ENCODE measurements at regions not wholly inside any gene's neighbourhood (a gene's known extent, or its start where the extent isn't known, plus 50 kb on each side); places are given as distances from the start of the nearest gene placed in this dataset.

GRCh38 chr4:45985038-45985437 is 138.8 kb downstream of the GABRG1 start:
- no peak for DNase-seq
- in situ Hi-C loops (cut with HindIII; ENCODE audit: low pct_ligation_motif_present, low pct_unique_long_range_greater_than_20kb, low sequenced_read_pairs) = no loop called here

- DNase-seq = peak; percentile 1
- in situ Hi-C loops (cut with HindIII; ENCODE audit: low pct_ligation_motif_present, low pct_unique_long_range_greater_than_20kb, low sequenced_read_pairs) = no loop called here
Measured at GRCh38 chr4:45971108-45971507, 152.7 kb downstream of the GABRG1 start.

- in situ Hi-C loops (cut with HindIII; ENCODE audit: low pct_ligation_motif_present, low pct_unique_long_range_greater_than_20kb, low sequenced_read_pairs) = no loop called here
- DNase-seq = no peak
Measured at GRCh38 chr4:45957353-45957752, 166.5 kb downstream of the GABRG1 start.

GRCh38 chr4:45954276-45954675 is 169.6 kb downstream of the GABRG1 start:
- DNase-seq = no peak
- in situ Hi-C loops (cut with HindIII; ENCODE audit: low pct_ligation_motif_present, low pct_unique_long_range_greater_than_20kb, low sequenced_read_pairs) = no loop called here

GRCh38 chr4:45951153-45951552 is 172.7 kb downstream of the GABRG1 start:
- in situ Hi-C loops (cut with HindIII; ENCODE audit: low pct_ligation_motif_present, low pct_unique_long_range_greater_than_20kb, low sequenced_read_pairs) = no loop called here
- no peak for DNase-seq

GRCh38 chr4:45946699-45947098 is 177.2 kb downstream of the GABRG1 start:
- DNase-seq = no peak
- in situ Hi-C loops (cut with HindIII; ENCODE audit: low pct_ligation_motif_present, low pct_unique_long_range_greater_than_20kb, low sequenced_read_pairs) = no loop called here

- peak; percentile 17 for DNase-seq
- in situ Hi-C loops (cut with HindIII; ENCODE audit: low pct_ligation_motif_present, low pct_unique_long_range_greater_than_20kb, low sequenced_read_pairs) = no loop called here
Measured at GRCh38 chr4:45944000-45944399, 179.9 kb downstream of the GABRG1 start.

GRCh38 chr4:45939056-45939455 is 184.8 kb downstream of the GABRG1 start:
- in situ Hi-C loops (cut with HindIII; ENCODE audit: low pct_ligation_motif_present, low pct_unique_long_range_greater_than_20kb, low sequenced_read_pairs) = no loop called here
- DNase-seq = no peak

- DNase-seq = peak; percentile 2
- in situ Hi-C loops (cut with HindIII; ENCODE audit: low pct_ligation_motif_present, low pct_unique_long_range_greater_than_20kb, low sequenced_read_pairs) = no loop called here
Measured at GRCh38 chr4:45931154-45931553, 192.7 kb downstream of the GABRG1 start.

- in situ Hi-C loops (cut with HindIII; ENCODE audit: low pct_ligation_motif_present, low pct_unique_long_range_greater_than_20kb, low sequenced_read_pairs) = no loop called here
- DNase-seq = no peak
Measured at GRCh38 chr4:45927641-45928040, 196.2 kb downstream of the GABRG1 start.

- in situ Hi-C loops (cut with HindIII; ENCODE audit: low pct_ligation_motif_present, low pct_unique_long_range_greater_than_20kb, low sequenced_read_pairs) = no loop called here
- no peak for DNase-seq
Measured at GRCh38 chr4:45925809-45926208, 198.0 kb downstream of the GABRG1 start.

GRCh38 chr4:45920861-45921260 is 203.0 kb downstream of the GABRG1 start:
- DNase-seq = no peak
- in situ Hi-C loops (cut with HindIII; ENCODE audit: low pct_ligation_motif_present, low pct_unique_long_range_greater_than_20kb, low sequenced_read_pairs) = no loop called here

GRCh38 chr4:45910511-45910910 is 213.3 kb downstream of the GABRG1 start:
- no peak for DNase-seq
- in situ Hi-C loops (cut with HindIII; ENCODE audit: low pct_ligation_motif_present, low pct_unique_long_range_greater_than_20kb, low sequenced_read_pairs) = no loop called here

GRCh38 chr4:45897946-45898585 is 225.8 kb downstream of the GABRG1 start:
- DNase-seq = no peak
- in situ Hi-C loops (cut with HindIII; ENCODE audit: low pct_ligation_motif_present, low pct_unique_long_range_greater_than_20kb, low sequenced_read_pairs) = no loop called here

GRCh38 chr4:45883421-45883820 is 240.4 kb downstream of the GABRG1 start:
- in situ Hi-C loops (cut with HindIII; ENCODE audit: low pct_ligation_motif_present, low pct_unique_long_range_greater_than_20kb, low sequenced_read_pairs) = no loop called here
- DNase-seq = no peak

GRCh38 chr4:45876235-45876890 is 247.5 kb downstream of the GABRG1 start:
- in situ Hi-C loops (cut with HindIII; ENCODE audit: low pct_ligation_motif_present, low pct_unique_long_range_greater_than_20kb, low sequenced_read_pairs) = no loop called here
- no peak for DNase-seq

- in situ Hi-C loops (cut with HindIII; ENCODE audit: low pct_ligation_motif_present, low pct_unique_long_range_greater_than_20kb, low sequenced_read_pairs) = no loop called here
- DNase-seq = no peak
Measured at GRCh38 chr4:45869184-45869583, 254.7 kb downstream of the GABRG1 start.

GRCh38 chr4:45865781-45866180 is 258.1 kb downstream of the GABRG1 start:
- no peak for DNase-seq
- in situ Hi-C loops (cut with HindIII; ENCODE audit: low pct_ligation_motif_present, low pct_unique_long_range_greater_than_20kb, low sequenced_read_pairs) = no loop called here

- in situ Hi-C loops (cut with HindIII; ENCODE audit: low pct_ligation_motif_present, low pct_unique_long_range_greater_than_20kb, low sequenced_read_pairs) = no loop called here
- DNase-seq = no peak
Measured at GRCh38 chr4:45855857-45856256, 268.0 kb downstream of the GABRG1 start.

- no peak for DNase-seq
- in situ Hi-C loops (cut with HindIII; ENCODE audit: low pct_ligation_motif_present, low pct_unique_long_range_greater_than_20kb, low sequenced_read_pairs) = no loop called here
Measured at GRCh38 chr4:45846016-45846415, 277.8 kb downstream of the GABRG1 start.

All from ACHN (cell line).